Neural cell (in vitro differentiated cells): ENCODE measurements at regions not wholly inside any gene's neighbourhood (a gene's known extent, or its start where the extent isn't known, plus 50 kb on each side); places are given as distances from the start of the nearest gene placed in this dataset.

ENCODE experiments used
- H2AFZ ChIP-seq: fragments of 200-600, 300-800 bp; sonication (generic), shearing (Covaris generic); 2 replicates; pipeline ENCODE4 v1.6.0; 2014; ENCODE audit warnings: low read depth, mild to moderate bottlenecking, antibody characterized with exemption, low read length, moderate library complexity
- H3F3A ChIP-seq: fragments of 200-600 bp; shearing (Covaris generic); 2 replicates; pipeline ENCODE4 v1.6.1; 2016; ENCODE audit warnings: mild to moderate bottlenecking, moderate library complexity, mixed read lengths, antibody characterized with exemption, low read length; ENCODE audit not compliant: insufficient read depth, poor library complexity, severe bottlenecking
- H3K27ac ChIP-seq: fragments of 200-600, 300-800 bp; sonication (generic), shearing (Covaris generic); 2 replicates; pipeline ENCODE4 v1.5.1; 2014; ENCODE audit warnings: mild to moderate bottlenecking, low read length, moderate library complexity
- H3K27me3 ChIP-seq: fragments of 300-800, 200-600 bp; sonication (generic), shearing (Covaris generic); 2 replicates; pipeline ENCODE4 v1.6.0; 2014; ENCODE audit warnings: mild to moderate bottlenecking, low read depth, low read length, moderate library complexity; ENCODE audit not compliant: insufficient read depth
- H3K36me3 ChIP-seq: fragments of 300-800, 200-600 bp; sonication (generic), shearing (Covaris generic); 2 replicates; pipeline ENCODE4 v1.5.1; 2014; ENCODE audit warnings: mild to moderate bottlenecking, antibody characterized with exemption, low read length, moderate library complexity; ENCODE audit not compliant: insufficient read depth
- H3K4me2 ChIP-seq: fragments of 300-800, 200-600 bp; sonication (generic), shearing (Covaris generic); 2 replicates; pipeline ENCODE4 v1.6.0; 2014; ENCODE audit warnings: mild to moderate bottlenecking, low read length
- H3K4me3 ChIP-seq: fragments of 300-800, 200-600 bp; sonication (generic), shearing (Covaris generic); 2 replicates; pipeline ENCODE4 v1.5.1; 2014; ENCODE audit warnings: mild to moderate bottlenecking, low read length, moderate library complexity
- H3K79me2 ChIP-seq: fragments of 200-600 bp; shearing (Covaris generic); replicated peaks from 2 replicates; pipeline ENCODE4 v1.6.0; 2014; ENCODE audit warnings: mild to moderate bottlenecking, low read length, moderate library complexity; ENCODE audit not compliant: insufficient read depth
- H3K9ac ChIP-seq: fragments of 300-800, 200-600 bp; sonication (generic), shearing (Covaris generic); 2 replicates; pipeline ENCODE4 v1.6.1; 2016; ENCODE audit warnings: mild to moderate bottlenecking, low read length, mixed read lengths
- H3K9me2 ChIP-seq: fragments of 200-600 bp; shearing (Covaris generic); 2 replicates; pipeline ENCODE4 v1.6.1; 2016; ENCODE audit warnings: mild to moderate bottlenecking, low read length, mixed read lengths; ENCODE audit not compliant: insufficient read depth
- H3K9me3 ChIP-seq: fragments of 200-600, 300-800 bp; sonication (generic), shearing (Covaris generic); 2 replicates; pipeline ENCODE4 v1.6.1; 2016; ENCODE audit warnings: mild to moderate bottlenecking, mixed run types, low read length, moderate library complexity, mixed read lengths
- H4K20me1 ChIP-seq: fragments of 200-600 bp; shearing (Covaris generic); 2 replicates; pipeline ENCODE4 v1.6.1; 2016; ENCODE audit warnings: mild to moderate bottlenecking, mixed run types; ENCODE audit not compliant: insufficient read depth
- EP300 ChIP-seq: fragments of 450-650 bp; conservative IDR thresholded peaks from 2 replicates; pipeline ENCODE4 v1.6.1; 2014; ENCODE audit warnings: antibody characterized with exemption, mild to moderate bottlenecking, moderate library complexity; ENCODE audit not compliant: poor library complexity, severe bottlenecking
- EZH2 ChIP-seq: fragments of 200-600, 300-800 bp; shearing (Covaris generic), sonication (generic); IDR thresholded peaks from 2 replicates; pipeline ENCODE4 v1.6.1; 2014; ENCODE audit warnings: antibody characterized with exemption, low read length, borderline replicate concordance, mild to moderate bottlenecking; ENCODE audit not compliant: insufficient read depth, poor library complexity, severe bottlenecking
- MXI1 ChIP-seq: fragments of 450-650 bp; conservative IDR thresholded peaks from 2 replicates; pipeline ENCODE4 v1.6.1; 2014; ENCODE audit warnings: antibody characterized with exemption, mild to moderate bottlenecking; ENCODE audit not compliant: poor library complexity, severe bottlenecking
- POLR2AphosphoS5 ChIP-seq: IDR thresholded peaks from 2 replicates; pipeline ENCODE4 v1.6.1; 2012
- RAD21 ChIP-seq: fragments of 450-650 bp; conservative IDR thresholded peaks from 2 replicates; pipeline ENCODE4 v1.6.1; 2014; ENCODE audit warnings: antibody characterized with exemption, mild to moderate bottlenecking, moderate library complexity
- REST ChIP-seq: IDR thresholded peaks from 2 replicates; pipeline ENCODE4 v1.6.1; 2012; ENCODE audit warnings: borderline replicate concordance
- SMC3 ChIP-seq: fragments of 450-650 bp; conservative IDR thresholded peaks from 2 replicates; pipeline ENCODE4 v1.6.1; 2014; ENCODE audit warnings: antibody characterized with exemption, mild to moderate bottlenecking, moderate library complexity; ENCODE audit not compliant: poor library complexity
- TAF1 ChIP-seq: IDR thresholded peaks from 2 replicates; pipeline ENCODE4 v1.6.1; 2012; ENCODE audit warnings: low read depth
- TF ChIP-seq, protein P1 (sequence below): fragments of 450-650 bp; IDR thresholded peaks from 2 replicates; pipeline ENCODE4 v1.5.1; 2014; ENCODE audit warnings: antibody characterized with exemption, mild to moderate bottlenecking, moderate library complexity; ENCODE audit not compliant: poor library complexity, severe bottlenecking

GRCh38 chr16:77060614-77061013, 130.4 kb upstream of the MON1B start:
- Histone ChIP-seq H4K20me1 (no peaks in the 10 kb centered on the region), H3K27ac (no peak overlapping the region), H3K9ac (no peak overlapping the region), H3K36me3 (no peaks in the 10 kb centered on the region), H3K4me2 (no peak overlapping the region), H3K9me2 (no peaks in the 10 kb centered on the region), H3K27me3 (no peaks in the 10 kb centered on the region), H2AFZ (no peak overlapping the region), H3K79me2 (no peaks in the 10 kb centered on the region), H3K9me3 (no peaks in the 10 kb centered on the region), H3F3A (no peaks in the 10 kb centered on the region), H3K4me3 (no peak overlapping the region)
- TF ChIP-seq EP300: no peak
- TF ChIP-seq, protein P1, sequence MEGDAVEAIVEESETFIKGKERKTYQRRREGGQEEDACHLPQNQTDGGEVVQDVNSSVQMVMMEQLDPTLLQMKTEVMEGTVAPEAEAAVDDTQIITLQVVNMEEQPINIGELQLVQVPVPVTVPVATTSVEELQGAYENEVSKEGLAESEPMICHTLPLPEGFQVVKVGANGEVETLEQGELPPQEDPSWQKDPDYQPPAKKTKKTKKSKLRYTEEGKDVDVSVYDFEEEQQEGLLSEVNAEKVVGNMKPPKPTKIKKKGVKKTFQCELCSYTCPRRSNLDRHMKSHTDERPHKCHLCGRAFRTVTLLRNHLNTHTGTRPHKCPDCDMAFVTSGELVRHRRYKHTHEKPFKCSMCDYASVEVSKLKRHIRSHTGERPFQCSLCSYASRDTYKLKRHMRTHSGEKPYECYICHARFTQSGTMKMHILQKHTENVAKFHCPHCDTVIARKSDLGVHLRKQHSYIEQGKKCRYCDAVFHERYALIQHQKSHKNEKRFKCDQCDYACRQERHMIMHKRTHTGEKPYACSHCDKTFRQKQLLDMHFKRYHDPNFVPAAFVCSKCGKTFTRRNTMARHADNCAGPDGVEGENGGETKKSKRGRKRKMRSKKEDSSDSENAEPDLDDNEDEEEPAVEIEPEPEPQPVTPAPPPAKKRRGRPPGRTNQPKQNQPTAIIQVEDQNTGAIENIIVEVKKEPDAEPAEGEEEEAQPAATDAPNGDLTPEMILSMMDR: no peak
- no peak for TF ChIP-seq POLR2AphosphoS5
- no peak for TF ChIP-seq RAD21
- no peak for TF ChIP-seq MXI1
- no peak for TF ChIP-seq EZH2

DNA sequence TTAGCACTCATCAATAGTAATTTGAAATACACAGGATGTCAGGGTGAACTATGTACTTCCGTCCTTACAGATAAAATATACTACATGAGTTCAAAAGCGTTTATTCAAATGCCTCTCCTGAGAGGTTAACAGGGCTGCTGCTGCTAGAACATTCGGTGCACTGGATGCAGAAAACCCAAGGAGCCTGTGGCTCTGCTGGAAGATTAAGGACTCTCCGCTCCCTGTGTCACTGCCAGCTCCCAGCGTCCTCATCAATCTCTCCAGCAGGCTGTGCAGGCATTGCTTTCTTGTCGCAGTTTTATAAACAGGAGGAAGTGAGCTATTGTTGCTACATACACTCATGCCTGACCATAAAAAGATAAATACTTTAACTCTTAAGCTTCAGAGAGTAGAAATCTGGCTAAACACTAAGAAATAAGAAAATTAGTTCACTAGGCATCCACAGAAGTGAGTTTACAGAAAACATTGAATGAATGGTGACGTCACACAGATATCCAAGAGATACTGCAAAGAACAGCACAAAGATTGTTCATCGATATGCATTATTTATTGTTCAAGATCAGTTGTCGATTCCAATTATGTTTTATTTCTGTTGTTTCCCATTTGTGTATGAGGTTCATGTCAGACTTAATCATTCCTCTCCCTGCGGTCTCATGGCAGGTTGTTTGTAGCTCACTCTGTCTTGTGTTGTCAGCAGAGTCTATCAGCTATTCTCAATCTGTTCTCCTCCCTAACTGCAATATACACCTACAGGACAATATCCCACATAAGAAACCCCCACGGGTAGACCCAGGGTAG, 127.9 kb upstream of the MON1B start:
- no peaks in the 10 kb centered on the region for H3K79me2 ChIP-seq
- H3K9me3 ChIP-seq: no peaks in the 10 kb centered on the region
- H3K4me2 ChIP-seq: no peak overlapping the region
- no peak for TF ChIP-seq RAD21
- no peak for TF ChIP-seq POLR2AphosphoS5
- no peak for TF ChIP-seq REST
- TF ChIP-seq TAF1: no peak
- TF ChIP-seq, protein P1: no peak
- TF ChIP-seq SMC3: no peak
- no peak for TF ChIP-seq EZH2
- TF ChIP-seq EP300: no peak
- no peak for TF ChIP-seq MXI1
- H3K27me3 ChIP-seq: no peaks in the 10 kb centered on the region
- H3K27ac ChIP-seq: no peak overlapping the region
- H3K9me2 ChIP-seq: no peaks in the 10 kb centered on the region
- H3K4me3 ChIP-seq: no peak overlapping the region
- H3K36me3 ChIP-seq: no peaks in the 10 kb centered on the region
- H3F3A ChIP-seq: no peaks in the 10 kb centered on the region
- H2AFZ ChIP-seq: no peak overlapping the region
- H4K20me1 ChIP-seq: no peaks in the 10 kb centered on the region
- no peak overlapping the region for H3K9ac ChIP-seq
